SHP77 (cell line): ENCODE measurements at regions not wholly inside any gene's neighbourhood (a gene's known extent, or its start where the extent isn't known, plus 50 kb on each side); places are given as distances from the start of the nearest gene placed in this dataset.

Experiments
- DNase-seq, 2 experiments: peaks; one replicate each; lab custom pipeline; 2025; lab: John Stamatoyannopoulos, UW

GRCh38 chr5:115375893-115376292 is 79.4 kb upstream of the CCDC112 start:
- DNase-seq, result peak; percentile 82 to 88

- no peak for DNase-seq
These were observed 77.8 kb upstream of the CCDC112 start for GRCh38 chr5:115374057-115374775.

GRCh38 chr5:115372146-115372545 is 75.7 kb upstream of the CCDC112 start:
- DNase-seq, result no peak

- no peak for DNase-seq
These were observed 73.1 kb upstream of the CCDC112 start for GRCh38 chr5:115369430-115370144.

- DNase-seq, result peak; percentile 28 to 53
These were observed 69.8 kb upstream of the CCDC112 start for GRCh38 chr5:115366223-115366622.

- peak in 1 of 2 experiments; percentile 25 for DNase-seq
These were observed 67.4 kb upstream of the CCDC112 start for GRCh38 chr5:115363879-115364278.

- no peak for DNase-seq
These were observed 63.7 kb upstream of the CCDC112 start for GRCh38 chr5:115360046-115360685.

GRCh38 chr5:115355767-115356381 is 59.4 kb upstream of the CCDC112 start:
- DNase-seq, result no peak

GRCh38 chr5:115355095-115355494 is 58.6 kb upstream of the CCDC112 start:
- no peak for DNase-seq

- DNase-seq, result peak; percentile 17 to 58
These were observed 57.8 kb upstream of the CCDC112 start for GRCh38 chr5:115354246-115354645.

GRCh38 chr5:115352571-115352970 is 56.1 kb upstream of the CCDC112 start:
- DNase-seq, result no peak

- no peak for DNase-seq
These were observed 55.1 kb upstream of the CCDC112 start for GRCh38 chr5:115351356-115352195.

- no peak for DNase-seq
These were observed 54.4 kb upstream of the CCDC112 start for GRCh38 chr5:115350894-115351293.

GRCh38 chr5:115349001-115349817 is 52.8 kb upstream of the CCDC112 start:
- peak; percentile 47 to 62 for DNase-seq

- no peak for DNase-seq
These were observed 51.7 kb upstream of the CCDC112 start for GRCh38 chr5:115348175-115348574.
